Progenitor cell of endocrine pancreas (in vitro differentiated cells): ENCODE measurements at regions not wholly inside any gene's neighbourhood (a gene's known extent, or its start where the extent isn't known, plus 50 kb on each side); places are given as distances from the start of the nearest gene placed in this dataset.

ENCODE experiments used
- DNase-seq: peaks from one replicate; pipeline ENCODE4 v3.0.0; 2021; ENCODE audit warnings: low spot score; ENCODE audit not compliant: unreplicated experiment
- H3K27ac Mint-ChIP-seq: 2 replicates; pipeline ENCODE4 v1.8.0; 2021; ENCODE audit warnings: mild to moderate bottlenecking, moderate library complexity, mixed read lengths
- H3K27me3 Mint-ChIP-seq: 2 replicates; pipeline ENCODE4 v1.8.0; 2021; ENCODE audit warnings: mixed read lengths
- H3K36me3 Mint-ChIP-seq: 2 replicates; pipeline ENCODE4 v1.8.0; 2022; ENCODE audit warnings: mixed read lengths; ENCODE audit not compliant: insufficient read depth
- H3K4me1 Mint-ChIP-seq: 2 replicates; pipeline ENCODE4 v1.8.0; 2021; ENCODE audit warnings: low read depth, mixed read lengths
- H3K4me3 Mint-ChIP-seq: 2 replicates; pipeline ENCODE4 v1.8.0; 2021; ENCODE audit warnings: low read depth, mild to moderate bottlenecking, moderate library complexity, mixed read lengths
- H3K9me3 Mint-ChIP-seq: 2 replicates; pipeline ENCODE4 v1.8.0; 2021; ENCODE audit warnings: low read depth, mixed read lengths
- CTCF ChIP-seq: fragments of 200-600 bp; sonication (generic); IDR thresholded peaks from one replicate; pipeline ENCODE4 v1.5.0; 2021; ENCODE audit warnings: antibody characterized with exemption, mild to moderate bottlenecking; ENCODE audit not compliant: unreplicated experiment

- peaks cover under 1% of the 10 kb centered on the region for H3K4me1 Mint-ChIP-seq
- H3K4me3 Mint-ChIP-seq, result no peak overlapping the region
- DNase-seq, result no peak
Measured at GRCh38 chr13:48923376-48923775, 52.3 kb upstream of the FNDC3A start.

GRCh38 chr13:48925001-48925400 is 50.7 kb upstream of the FNDC3A start:
- no peak for TF ChIP-seq CTCF
- Mint-ChIP-seq H3K27me3 (no peaks in the 10 kb centered on the region), H3K4me3 (no peak overlapping the region), H3K9me3 (peaks cover 3% of the 10 kb centered on the region), H3K36me3 (no peaks in the 10 kb centered on the region), H3K27ac (no peak overlapping the region), H3K4me1 (peaks cover 4% of the 10 kb centered on the region)
- no peak for DNase-seq

More at GRCh38 chr13:48923376-48923775, 52.3 kb upstream of the FNDC3A start:
- no peak for TF ChIP-seq CTCF
- no peaks in the 10 kb centered on the region for H3K36me3 Mint-ChIP-seq
- H3K27me3 Mint-ChIP-seq, result no peaks in the 10 kb centered on the region
- H3K9me3 Mint-ChIP-seq, result no peaks in the 10 kb centered on the region
- H3K27ac Mint-ChIP-seq, result no peak overlapping the region
